Kidney glomerular epithelial cell (primary cell): ENCODE measurements at regions not wholly inside any gene's neighbourhood (a gene's known extent, or its start where the extent isn't known, plus 50 kb on each side); places are given as distances from the start of the nearest gene placed in this dataset.
"Not testable (repeated sequence)": the region's sequence is repeated elsewhere in the genome, so short reads cannot be mapped to it uniquely, and the experiment has no call there.

Experiments used
- DNase-seq: peaks from one replicate; lab custom pipeline; 2025; lab: John Stamatoyannopoulos, UW

DNA sequence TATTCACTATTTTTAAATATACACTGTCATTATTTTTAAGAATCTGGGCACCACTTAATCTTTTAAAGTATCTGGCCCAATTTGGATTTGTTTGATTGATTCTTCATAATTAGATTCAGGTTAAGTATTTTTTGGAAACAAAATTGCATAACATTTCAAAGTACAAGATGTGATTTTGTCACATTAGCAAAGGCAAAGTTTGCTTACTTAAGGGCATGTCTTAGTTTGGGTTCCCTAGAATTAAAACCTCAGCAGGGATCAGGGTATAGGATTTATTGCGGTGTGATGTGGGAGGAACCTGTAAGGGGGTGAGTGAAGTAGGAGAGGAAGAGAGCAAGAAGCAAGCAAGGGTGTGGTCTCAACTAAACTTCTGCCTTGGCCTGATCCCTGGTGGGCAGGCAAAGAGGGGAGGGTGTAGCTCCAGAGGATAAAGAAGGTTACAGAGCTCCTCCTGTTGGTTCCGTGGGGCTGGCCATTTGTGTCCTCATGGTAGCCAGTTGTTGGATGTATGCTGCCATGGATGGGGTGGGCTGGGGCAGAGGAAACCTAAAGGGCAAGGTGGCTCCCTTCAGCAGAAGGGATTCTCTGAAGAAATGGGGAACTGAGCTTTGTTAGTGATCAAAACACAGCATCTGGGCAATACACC lies 668.7 kb upstream of the SLC35B3 start:
- DNase-seq, result no peak

DNA sequence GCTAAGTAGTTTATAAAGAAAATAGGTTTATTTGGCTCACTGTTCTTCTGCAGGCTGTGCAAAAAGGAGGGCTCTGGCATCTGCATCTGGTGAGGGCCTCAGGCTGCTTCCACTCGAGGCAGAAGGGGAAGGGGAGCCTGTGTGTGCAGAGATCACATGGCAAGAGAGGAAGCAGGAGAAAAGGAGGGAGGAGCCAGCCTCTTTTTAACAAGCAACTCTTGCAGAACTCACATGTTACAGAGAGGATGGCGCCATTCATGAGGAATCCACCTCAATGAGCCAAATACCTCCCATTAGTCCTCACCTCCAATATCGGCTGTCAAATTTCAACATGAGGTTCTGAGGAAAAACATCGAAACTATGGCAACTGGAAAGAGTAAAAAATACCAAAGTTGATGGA lies 666.6 kb upstream of the SLC35B3 start:
- no peak for DNase-seq

DNA sequence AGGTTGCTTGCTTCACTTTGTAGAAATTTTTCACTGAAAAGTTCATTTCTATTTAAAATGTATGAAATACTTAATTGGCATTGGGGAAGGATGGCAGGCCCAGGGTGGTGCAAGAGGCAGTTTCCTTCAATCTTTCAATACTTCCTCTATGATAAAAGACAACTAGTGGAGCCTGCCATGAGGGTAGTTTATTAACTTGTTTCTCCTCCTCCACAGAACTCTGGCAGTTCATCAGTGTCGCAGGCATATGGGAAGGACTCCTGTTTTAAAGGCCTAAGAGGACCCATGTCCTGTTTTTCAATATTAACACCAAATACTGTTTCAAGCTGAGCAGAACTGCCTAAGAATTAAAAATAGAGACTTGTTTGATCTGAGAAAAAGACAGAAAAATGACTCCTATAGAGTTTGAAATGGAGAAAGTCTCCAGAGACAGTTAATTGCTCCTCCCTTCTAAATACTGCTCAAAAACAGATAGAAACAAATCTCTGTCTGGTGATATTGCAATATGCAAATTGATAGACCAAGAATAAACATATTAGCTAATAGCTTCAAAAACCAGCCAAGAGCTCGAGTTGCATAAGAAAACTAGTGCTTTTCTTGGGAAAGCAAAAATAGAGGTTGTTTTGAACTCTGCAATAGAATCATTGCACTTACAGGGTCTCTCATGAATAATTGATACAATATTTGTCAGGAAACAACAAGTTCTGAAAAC lies 665.7 kb upstream of the SLC35B3 start:
- no peak for DNase-seq

DNA sequence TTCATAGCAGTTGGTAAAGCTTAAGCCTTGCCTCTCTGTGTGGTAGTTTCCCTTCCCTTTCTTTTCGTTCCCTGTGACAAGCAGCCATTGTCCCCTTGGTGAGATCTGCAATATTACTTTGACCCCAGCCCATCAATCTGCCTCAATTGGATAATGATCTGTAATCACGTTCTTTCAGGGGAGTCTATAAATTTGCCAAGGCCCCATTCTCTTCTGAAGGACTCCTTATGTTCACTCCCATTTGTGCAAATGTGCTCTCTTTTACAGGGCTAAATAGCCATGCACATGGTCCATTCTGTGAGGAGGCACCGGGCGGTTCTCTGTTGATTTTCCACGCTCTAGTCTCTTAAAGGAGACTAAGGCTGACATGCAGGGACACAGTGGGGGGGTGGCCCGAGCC lies 660.4 kb upstream of the SLC35B3 start:
- no peak for DNase-seq

DNA sequence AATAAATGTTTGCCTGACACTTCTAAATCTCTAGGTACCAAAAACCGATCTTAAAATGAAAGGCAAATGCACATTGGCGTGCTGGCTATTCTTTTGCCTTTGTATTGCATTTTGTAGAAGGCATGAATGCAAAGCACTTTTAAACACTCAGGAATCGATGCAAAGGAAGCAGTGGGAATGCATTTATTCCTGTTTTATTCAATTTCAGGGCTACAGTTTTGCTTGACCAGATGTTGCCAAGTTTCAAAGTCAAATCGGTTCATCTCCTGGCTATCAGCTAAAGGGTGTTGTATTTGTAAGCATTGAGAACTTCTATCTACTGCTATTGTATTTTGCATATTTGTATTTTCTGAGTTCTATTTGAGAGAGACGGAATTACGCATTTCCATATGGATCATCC lies 659.8 kb upstream of the SLC35B3 start:
- no peak for DNase-seq

DNA sequence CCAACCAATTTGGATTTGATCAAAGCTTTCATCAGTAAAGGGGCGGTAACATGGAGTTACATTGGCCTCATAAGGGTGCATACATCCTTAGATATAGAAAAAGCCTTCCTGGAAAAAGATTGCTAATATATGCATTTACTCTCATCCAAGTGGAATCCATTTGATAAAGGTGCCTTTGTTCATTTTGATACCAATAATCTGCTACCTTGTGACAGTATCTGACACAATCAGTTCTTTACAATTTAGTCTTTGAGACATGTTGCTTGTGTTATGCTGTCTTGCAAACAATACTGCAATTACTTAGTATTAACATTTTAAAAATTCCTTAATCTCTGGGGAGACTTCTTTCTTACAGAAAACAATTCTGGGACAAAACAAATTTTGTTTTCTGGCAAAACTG lies 654.4 kb upstream of the SLC35B3 start:
- no peak for DNase-seq

DNA sequence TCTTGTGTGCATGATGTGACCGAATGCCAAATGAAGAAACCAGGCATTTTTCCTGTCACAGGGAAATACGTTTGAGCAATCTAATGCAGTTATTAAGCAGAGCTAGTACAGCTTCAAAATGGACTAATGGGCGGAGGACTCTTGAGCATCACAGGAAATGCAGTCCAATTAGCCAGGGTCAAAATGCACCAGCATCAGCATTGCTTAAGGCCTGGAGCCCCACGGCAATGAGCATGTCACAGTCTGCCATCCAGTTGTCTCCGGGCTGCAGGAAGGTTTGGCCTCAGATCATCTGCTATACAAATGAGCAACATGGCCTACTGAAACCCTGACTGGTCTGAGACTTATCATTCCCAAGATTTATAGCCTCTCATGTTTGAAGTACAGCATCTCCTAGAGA lies 652.1 kb upstream of the SLC35B3 start:
- no peak for DNase-seq

DNA sequence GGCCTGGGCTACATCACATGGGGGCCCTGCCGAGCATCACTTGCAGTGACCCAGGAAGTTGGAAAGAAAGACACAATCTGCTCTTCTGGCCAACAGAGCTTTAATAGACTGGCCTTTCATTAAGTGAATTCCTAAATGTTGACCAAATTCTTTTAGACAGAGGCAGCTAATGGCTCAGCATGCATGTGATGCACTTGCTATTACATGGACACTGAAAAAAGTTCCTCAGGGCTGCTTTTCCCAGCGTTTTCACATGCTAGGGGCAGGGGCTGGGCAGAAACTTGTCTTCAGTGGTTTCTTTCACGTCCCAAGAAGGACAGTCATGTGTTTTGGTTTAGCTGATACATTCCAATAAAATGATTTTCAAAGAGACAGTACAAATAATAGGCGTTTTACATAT lies 651.0 kb upstream of the SLC35B3 start:
- DNase-seq, result no peak

DNA sequence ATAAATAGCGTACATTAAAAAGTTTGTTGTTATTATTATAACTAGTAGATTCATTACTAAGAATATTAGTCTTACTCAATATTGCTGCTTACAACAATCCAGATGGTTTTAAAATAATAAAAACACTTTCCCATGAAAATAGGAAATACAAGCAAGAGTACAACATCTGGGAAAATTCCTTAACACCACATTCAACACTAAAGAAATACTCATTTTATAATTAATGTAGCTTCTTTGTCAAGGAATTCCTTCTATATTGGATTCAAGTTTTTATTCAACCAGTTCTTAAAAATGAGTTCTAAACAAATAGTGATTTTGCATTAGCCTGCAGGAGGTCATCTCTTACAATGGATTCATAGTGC lies 650.3 kb upstream of the SLC35B3 start:
- DNase-seq, result no peak

DNA sequence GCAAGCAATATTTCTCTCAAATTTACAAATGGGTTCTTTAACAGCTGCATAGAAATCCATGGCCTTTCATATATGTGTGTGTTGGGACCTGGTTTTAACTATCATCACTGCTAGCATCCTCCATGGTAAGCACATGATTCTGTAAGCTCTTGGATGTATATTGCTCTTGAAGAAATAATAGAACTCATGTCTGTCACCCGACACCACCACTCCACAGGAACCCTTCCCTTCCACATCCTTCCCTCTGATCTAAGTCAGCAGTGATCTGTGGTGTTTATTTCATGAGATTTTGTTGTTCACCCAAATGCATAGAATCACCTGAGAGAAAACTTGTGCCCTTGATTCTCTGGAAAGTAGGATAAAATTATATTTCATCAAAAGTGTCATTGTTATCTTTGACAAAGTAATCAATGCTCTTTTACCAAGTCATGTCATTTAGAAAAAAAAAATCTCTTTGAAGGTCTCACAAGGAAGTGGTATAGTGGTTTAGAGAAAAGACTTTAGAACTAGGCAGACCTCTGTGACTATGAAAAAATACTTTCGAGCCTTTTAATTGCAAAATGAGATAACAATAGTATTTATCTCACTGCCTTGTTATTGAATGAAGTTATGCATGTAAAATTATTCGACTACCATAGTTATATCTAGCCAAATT lies 649.8 kb upstream of the SLC35B3 start:
- DNase-seq, result no peak

DNA sequence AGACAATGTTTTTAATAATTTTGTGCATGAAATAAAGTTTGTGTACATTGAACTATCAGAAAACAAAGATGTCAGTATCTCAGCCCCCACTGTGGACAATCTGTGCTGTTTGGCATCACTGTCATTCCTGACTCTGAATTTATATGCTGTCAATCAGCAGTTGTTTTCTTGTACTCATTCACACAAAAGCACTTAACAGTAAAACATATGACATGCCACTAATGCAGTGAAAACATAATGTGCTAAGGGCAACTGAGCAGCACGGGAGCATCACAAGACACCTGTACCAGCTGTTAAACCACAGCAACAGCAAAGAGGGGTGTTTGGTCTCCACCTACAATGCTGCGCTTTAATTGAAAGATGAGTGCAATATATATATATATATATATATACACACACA lies 647.8 kb upstream of the SLC35B3 start:
- no peak for DNase-seq

DNA sequence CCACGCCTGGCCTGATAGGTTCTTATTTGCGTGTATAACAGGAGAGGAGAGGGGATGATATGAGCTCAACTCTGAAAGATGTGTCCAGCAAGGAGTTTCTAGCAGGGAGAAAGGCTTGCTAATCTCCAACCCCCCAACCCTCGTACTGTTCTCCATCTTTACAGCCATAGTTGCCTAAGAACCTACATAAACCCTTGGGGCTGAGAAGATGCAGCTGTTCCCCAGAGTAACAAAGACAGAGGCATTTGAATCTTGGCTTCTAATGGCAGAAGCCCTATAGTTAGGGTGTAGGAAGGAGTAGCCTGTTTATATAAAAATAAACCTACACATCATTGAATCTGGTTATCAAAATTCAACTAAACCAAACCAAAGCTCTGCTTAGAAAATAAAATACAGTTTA lies 631.4 kb upstream of the SLC35B3 start:
- DNase-seq, result no peak

DNA sequence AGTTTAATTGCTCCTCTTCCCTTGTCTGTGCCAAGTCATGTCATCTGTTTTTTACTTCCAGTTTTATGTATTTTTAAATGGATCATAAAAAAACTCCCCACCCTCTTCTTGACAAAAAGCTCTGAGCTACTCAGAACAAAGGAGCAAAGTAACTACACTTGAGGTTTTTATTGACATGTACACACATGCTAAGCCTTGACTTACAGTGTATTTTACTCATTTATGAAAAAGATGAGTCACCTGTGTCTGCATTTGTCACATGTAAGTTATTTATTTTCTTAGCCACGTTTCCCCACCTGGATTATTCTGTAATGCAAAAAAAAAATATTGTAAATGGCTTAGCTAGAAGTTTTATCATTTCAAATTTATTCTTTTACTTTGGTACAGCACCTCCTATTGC lies 628.8 kb upstream of the SLC35B3 start:
- DNase-seq, result no peak

DNA sequence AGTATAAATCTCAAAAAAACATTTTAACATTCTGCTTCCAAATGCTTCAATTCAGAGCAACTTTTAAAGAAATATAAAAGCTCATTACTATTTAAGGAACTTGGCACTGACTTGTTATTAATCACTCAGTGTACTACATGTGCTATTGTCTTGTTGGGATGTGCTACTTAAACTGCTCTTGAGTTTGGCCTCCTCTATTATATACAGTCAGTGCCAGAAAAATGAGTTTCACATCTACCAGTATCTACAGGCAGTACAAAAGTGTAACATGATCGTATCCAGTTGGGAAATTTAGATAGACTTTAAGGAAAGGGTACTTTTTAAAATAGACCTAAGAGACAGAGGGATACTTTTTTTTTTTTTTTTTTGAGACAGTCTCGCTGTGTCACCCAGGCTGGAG lies 627.3 kb upstream of the SLC35B3 start:
- DNase-seq, result no peak

DNA sequence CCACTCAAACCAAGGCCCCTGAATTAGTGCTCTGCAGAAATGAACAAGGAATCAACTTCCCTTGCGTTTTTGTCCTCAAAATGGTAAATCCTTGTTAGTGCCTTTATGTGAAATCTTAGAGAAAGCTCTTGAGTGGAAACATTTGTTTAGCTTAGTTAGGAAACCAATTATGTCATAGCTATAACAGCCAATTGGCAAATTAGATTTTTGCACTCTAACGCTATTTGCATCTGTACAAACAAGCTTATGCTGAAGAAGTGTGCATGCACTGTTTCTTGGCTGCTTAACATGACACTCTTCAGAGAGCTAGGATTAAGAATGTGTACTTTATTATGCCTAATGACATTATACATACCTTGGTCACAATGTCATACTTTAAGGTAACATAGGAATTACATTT lies 622.6 kb upstream of the SLC35B3 start:
- DNase-seq, result no peak

DNA sequence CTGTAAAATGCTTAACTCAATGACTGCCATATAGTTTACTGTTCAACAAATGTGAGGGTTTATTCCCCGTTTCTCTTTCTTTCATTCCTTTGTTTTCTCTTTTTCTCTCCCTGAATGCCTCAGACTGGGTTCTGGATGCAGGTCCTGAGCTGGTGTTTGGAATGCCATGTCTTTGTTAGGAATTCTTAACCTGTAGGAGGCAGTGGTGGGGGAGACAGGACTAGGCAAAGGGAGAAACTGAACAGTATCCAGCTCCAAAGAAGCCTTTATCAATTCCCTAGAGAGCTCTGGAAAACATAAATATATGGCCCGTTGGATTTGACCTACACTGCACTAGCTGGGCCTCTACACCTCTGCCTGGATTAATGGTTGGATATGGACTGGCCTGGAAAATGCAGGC lies 621.2 kb upstream of the SLC35B3 start:
- DNase-seq, result no peak

DNA sequence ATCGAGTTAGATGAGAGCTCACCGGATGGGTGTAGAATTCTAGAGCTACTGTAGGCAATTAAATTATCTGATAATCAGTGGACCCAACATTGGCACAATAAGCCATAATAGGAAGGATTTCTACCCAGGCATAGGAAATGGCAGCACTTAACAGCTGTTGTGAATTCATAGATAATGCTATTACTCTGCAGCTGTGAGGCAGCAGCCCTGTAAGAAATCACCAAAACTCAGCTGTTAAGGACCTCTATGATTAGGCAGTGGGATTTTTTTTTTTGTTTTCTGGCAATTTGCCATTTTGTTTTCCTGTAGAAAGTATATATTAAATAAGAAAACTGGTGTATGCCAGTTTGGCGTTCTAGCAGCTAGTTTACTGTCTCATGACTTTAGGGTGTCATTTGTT lies 609.1 kb upstream of the SLC35B3 start:
- DNase-seq, result no peak

DNA sequence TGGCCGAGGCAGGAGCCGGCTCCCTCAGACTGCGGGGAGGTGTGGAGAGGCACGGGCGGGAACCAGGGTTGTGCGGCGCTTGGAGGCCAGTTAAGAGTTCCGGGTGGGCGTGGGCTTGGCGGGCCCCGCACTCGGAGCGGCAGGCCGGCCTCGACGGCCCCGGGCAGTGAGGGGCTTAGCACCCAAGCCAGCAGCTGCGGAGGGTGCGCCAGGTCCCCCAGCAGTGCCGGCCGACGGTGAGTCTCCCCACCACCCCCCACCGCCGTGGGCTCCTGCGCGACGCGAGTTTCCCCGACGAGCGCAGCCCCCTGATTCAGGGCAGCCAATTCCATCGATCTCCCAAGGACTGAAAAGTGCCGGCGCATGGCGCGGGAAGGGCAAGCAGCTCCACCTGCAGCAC lies 605.4 kb upstream of the SLC35B3 start:
- DNase-seq, result no peak

DNA sequence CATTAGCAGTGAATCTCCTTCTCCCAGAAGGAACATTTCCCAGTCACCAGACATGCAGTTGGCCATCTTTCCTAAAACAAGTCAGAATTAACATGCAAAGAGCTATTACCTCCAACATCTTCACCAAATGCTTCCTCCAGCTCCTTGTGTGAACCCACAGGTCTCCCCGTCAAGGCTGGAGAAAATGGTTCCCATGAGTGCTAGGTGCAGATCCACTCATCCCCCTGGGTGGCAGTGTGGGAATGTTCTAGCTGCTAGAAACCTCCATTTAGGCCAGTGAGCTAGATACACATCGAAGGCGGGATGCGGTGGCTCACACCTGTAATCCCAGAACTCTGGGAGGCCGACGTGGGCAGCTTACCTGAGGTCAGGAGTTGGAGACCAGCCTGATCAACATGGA lies 603.9 kb upstream of the SLC35B3 start:
- DNase-seq, result no peak

DNA sequence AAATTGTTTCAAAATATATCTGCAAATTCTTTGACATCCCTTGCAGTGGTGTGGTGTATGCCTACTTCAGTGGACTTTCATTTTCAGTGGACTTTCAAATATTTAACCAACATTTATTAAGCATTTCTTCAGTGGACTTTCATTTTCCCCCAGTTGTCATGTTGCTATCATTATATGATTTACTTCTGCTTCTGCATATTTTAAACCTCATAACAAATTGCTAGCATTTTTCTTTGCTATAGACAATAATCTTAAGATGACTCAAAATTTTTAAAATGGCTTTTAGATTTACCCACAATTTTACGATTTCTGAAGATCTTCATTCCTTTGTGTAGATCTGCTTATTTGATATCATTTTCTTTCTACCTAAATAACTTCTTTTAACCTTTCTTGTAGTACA lies 592.7 kb upstream of the SLC35B3 start:
- no peak for DNase-seq

DNA sequence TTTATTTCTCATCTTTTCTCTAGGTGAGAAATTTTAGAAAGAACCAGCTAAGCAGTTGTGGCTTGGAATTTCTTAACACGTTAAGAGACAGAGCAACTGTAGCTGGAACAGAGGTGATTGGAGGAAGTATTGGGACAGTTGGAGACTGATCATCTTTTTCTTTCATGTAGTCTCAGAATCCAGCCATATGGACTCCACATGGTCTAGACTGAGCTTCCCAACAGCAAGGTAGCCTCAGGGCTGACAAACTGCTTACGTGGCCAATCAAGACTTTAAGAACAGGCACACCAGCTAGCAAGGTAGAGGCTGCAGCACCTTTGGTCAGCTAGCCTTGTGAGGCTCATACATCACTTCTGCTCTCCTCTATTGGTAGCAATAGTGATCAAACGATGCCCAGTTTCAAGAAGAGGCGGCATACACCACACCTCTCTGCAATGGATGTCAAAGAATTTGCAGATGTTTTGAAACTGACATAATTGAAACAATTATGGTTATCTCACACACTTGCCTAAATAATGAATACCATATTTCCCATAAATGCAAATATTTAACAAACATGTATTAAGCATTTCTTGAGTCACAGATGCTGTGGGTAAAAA lies 590.5 kb upstream of the SLC35B3 start:
- DNase-seq, result no peak

DNA sequence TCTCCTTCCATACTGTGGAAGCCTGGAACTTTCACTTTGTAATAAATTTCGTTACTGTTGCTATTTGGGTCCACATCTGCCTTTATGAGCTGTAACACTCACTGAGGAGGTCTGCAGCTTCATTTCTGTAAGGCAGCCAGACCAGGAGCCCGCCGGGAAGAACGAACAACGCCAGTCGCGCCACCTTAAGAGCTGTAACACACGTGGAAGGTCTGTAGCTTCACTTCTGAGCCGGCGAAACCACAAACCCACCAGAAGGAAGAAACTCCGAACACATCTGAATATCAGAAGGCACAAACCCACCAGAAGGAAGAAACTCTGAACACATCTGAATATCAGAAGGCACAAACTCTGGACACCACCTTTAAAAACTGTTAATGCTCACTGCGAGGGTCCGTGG lies 589.9 kb upstream of the SLC35B3 start:
- DNase-seq, result no peak

DNA sequence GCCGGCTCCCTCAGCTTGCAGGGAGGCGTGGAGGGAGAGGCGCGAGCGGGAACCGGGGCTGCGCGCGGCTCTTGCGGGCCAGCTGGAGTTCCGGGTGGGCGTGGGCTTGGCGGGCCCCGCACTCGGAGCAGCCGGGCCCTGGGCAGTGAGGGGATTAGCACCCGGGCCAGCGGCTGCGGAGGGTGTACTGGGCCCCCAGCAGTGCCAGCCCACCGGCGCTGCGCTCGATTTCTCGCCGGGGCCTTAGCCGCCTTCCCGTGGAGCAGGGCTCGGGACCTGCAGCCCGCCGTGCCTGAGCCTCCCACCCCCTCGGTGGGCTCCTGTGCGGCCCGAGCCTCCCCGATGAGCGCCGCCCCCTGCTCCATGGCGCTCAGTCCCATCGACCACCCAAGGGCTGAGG lies 588.9 kb upstream of the SLC35B3 start:
- not testable (repeated sequence) for DNase-seq
